Activated B cell treated with CpG ODN at 0.5 μM for 24 hours (primary cell): ENCODE measurements at regions not wholly inside any gene's neighbourhood (a gene's known extent, or its start where the extent isn't known, plus 50 kb on each side); places are given as distances from the start of the nearest gene placed in this dataset.

ENCODE experiments used
- ATAC-seq: fragments of 200-7000 bp; cut with Tn5 transposase; one replicate; pipeline ENCODE4 v1.10.0; 2021; ENCODE audit warnings: low read depth, mild to moderate bottlenecking, moderate library complexity
- CTCF ChIA-PET: fragments of 350-600 bp; sonication (Branson Sonifier 250); formaldehyde crosslinking; loops from one replicate; lab custom pipeline; 2021; ENCODE audit warnings: antibody characterized with exemption; lab: Charles Lee
- POLR2A ChIA-PET: fragments of 350-600 bp; sonication (Branson Sonifier 250); formaldehyde crosslinking; loops from one replicate; lab custom pipeline; 2021; ENCODE audit warnings: antibody characterized with exemption; lab: Charles Lee
- DNase-seq: peaks from one replicate; pipeline ENCODE4 v3.0.0; 2022
- H3K27ac Mint-ChIP-seq: one replicate; pipeline ENCODE4 v1.8.0; 2020; ENCODE audit warnings: mixed read lengths
- H3K27me3 Mint-ChIP-seq: one replicate; pipeline ENCODE4 v1.8.0; 2021; ENCODE audit warnings: mixed read lengths
- H3K36me3 Mint-ChIP-seq: one replicate; pipeline ENCODE4 v1.8.0; 2021; ENCODE audit warnings: low read depth, mixed read lengths
- H3K4me1 Mint-ChIP-seq: one replicate; pipeline ENCODE4 v1.8.0; 2021; ENCODE audit warnings: mixed read lengths
- H3K4me3 Mint-ChIP-seq: one replicate; pipeline ENCODE4 v1.8.0; 2020; ENCODE audit warnings: mild to moderate bottlenecking, mixed read lengths
- H3K9me3 Mint-ChIP-seq: one replicate; pipeline ENCODE4 v1.8.0; 2020; ENCODE audit warnings: mixed read lengths
- CTCF ChIP-seq: fragments of 200-600 bp; IDR thresholded peaks from one replicate; pipeline ENCODE4 v1.8.0; 2022; ENCODE audit warnings: antibody characterized with exemption, mild to moderate bottlenecking
- intact Hi-C: fragments of 100-400 bp; cut with micrococcal nuclease; formaldehyde crosslinking; loops from one replicate; pipeline ENCODE4 v1.15.1; 2024

GRCh38 chr2:236679884-236680860, 110.5 kb downstream of the ACKR3 start:
- CTCF ChIA-PET = no interaction called here
- no peak for DNase-seq
- intact Hi-C loops = no loop called here
- H3K27me3 Mint-ChIP-seq = peaks cover 14% of the 10 kb centered on the region
- H3K27ac Mint-ChIP-seq = no peak overlapping the region
- ATAC-seq = no peak
- H3K9me3 Mint-ChIP-seq = no peaks in the 10 kb centered on the region
- H3K4me1 Mint-ChIP-seq = no peaks in the 10 kb centered on the region
- TF ChIP-seq CTCF = no peak
- H3K4me3 Mint-ChIP-seq = no peak overlapping the region
- POLR2A ChIA-PET = no interaction called here
- no peaks in the 10 kb centered on the region for H3K36me3 Mint-ChIP-seq

- H3K27ac Mint-ChIP-seq = no peak overlapping the region
Observed at GRCh38 chr2:236682651-236683422, 113.2 kb downstream of the ACKR3 start.

GRCh38 chr2:236684504-236685256, 115.1 kb downstream of the ACKR3 start:
- Mint-ChIP-seq H3K36me3 (no peaks in the 10 kb centered on the region), H3K27me3 (peaks cover 9% of the 10 kb centered on the region), H3K4me1 (no peaks in the 10 kb centered on the region), H3K27ac (no peak overlapping the region), H3K4me3 (no peak overlapping the region), H3K9me3 (no peaks in the 10 kb centered on the region)
- ATAC-seq (no peak), DNase-seq (no peak)
- TF ChIP-seq CTCF = no peak
- intact Hi-C loops = no loop called here
- CTCF ChIA-PET = no interaction called here
- POLR2A ChIA-PET = no interaction called here

More at GRCh38 chr2:236682651-236683422, 113.2 kb downstream of the ACKR3 start:
- ATAC-seq (no peak), DNase-seq (no peak)
- Mint-ChIP-seq H3K4me3 (no peak overlapping the region), H3K36me3 (no peaks in the 10 kb centered on the region), H3K4me1 (no peaks in the 10 kb centered on the region), H3K27me3 (peaks cover 13% of the 10 kb centered on the region), H3K9me3 (no peaks in the 10 kb centered on the region)
- CTCF ChIA-PET = no interaction called here
- TF ChIP-seq CTCF = no peak
- intact Hi-C loops = no loop called here
- POLR2A ChIA-PET = no interaction called here

- DNase-seq (no peak), ATAC-seq (no peak)
- Mint-ChIP-seq H3K27me3 (peaks cover 7% of the 10 kb centered on the region), H3K27ac (no peak overlapping the region), H3K4me3 (no peak overlapping the region), H3K4me1 (no peaks in the 10 kb centered on the region), H3K36me3 (no peaks in the 10 kb centered on the region), H3K9me3 (no peaks in the 10 kb centered on the region)
- ChIA-PET POLR2A (no interaction called here), CTCF (no interaction called here)
- intact Hi-C loops = no loop called here
- TF ChIP-seq CTCF = no peak
Observed at GRCh38 chr2:236685361-236685760, 115.7 kb downstream of the ACKR3 start.
